Activated B cell treated with CpG ODN at 0.5 μM for 24 hours (primary cell): ENCODE measurements at regions not wholly inside any gene's neighbourhood (a gene's known extent, or its start where the extent isn't known, plus 50 kb on each side); places are given as distances from the start of the nearest gene placed in this dataset.

Source experiments
- ATAC-seq: fragments of 200-7000 bp; cut with Tn5 transposase; one replicate; pipeline ENCODE4 v1.10.0; 2021; ENCODE audit warnings: low read depth, mild to moderate bottlenecking, moderate library complexity
- CTCF ChIA-PET: fragments of 350-600 bp; sonication (Branson Sonifier 250); formaldehyde crosslinking; loops from one replicate; lab custom pipeline; 2021; ENCODE audit warnings: antibody characterized with exemption; lab: Charles Lee
- POLR2A ChIA-PET: fragments of 350-600 bp; sonication (Branson Sonifier 250); formaldehyde crosslinking; loops from one replicate; lab custom pipeline; 2021; ENCODE audit warnings: antibody characterized with exemption; lab: Charles Lee
- DNase-seq: peaks from one replicate; pipeline ENCODE4 v3.0.0; 2022
- H3K27ac Mint-ChIP-seq: one replicate; pipeline ENCODE4 v1.8.0; 2020; ENCODE audit warnings: mixed read lengths
- H3K27me3 Mint-ChIP-seq: one replicate; pipeline ENCODE4 v1.8.0; 2021; ENCODE audit warnings: mixed read lengths
- H3K36me3 Mint-ChIP-seq: one replicate; pipeline ENCODE4 v1.8.0; 2021; ENCODE audit warnings: low read depth, mixed read lengths
- H3K4me1 Mint-ChIP-seq: one replicate; pipeline ENCODE4 v1.8.0; 2021; ENCODE audit warnings: mixed read lengths
- H3K4me3 Mint-ChIP-seq: one replicate; pipeline ENCODE4 v1.8.0; 2020; ENCODE audit warnings: mild to moderate bottlenecking, mixed read lengths
- H3K9me3 Mint-ChIP-seq: one replicate; pipeline ENCODE4 v1.8.0; 2020; ENCODE audit warnings: mixed read lengths
- intact Hi-C: fragments of 100-400 bp; cut with micrococcal nuclease; formaldehyde crosslinking; loops from one replicate; pipeline ENCODE4 v1.15.1; 2024
- TF ChIP-seq, protein P1 (sequence below): fragments of 200-600 bp; IDR thresholded peaks from one replicate; pipeline ENCODE4 v1.8.0; 2022; ENCODE audit warnings: antibody characterized with exemption, mild to moderate bottlenecking

DNA sequence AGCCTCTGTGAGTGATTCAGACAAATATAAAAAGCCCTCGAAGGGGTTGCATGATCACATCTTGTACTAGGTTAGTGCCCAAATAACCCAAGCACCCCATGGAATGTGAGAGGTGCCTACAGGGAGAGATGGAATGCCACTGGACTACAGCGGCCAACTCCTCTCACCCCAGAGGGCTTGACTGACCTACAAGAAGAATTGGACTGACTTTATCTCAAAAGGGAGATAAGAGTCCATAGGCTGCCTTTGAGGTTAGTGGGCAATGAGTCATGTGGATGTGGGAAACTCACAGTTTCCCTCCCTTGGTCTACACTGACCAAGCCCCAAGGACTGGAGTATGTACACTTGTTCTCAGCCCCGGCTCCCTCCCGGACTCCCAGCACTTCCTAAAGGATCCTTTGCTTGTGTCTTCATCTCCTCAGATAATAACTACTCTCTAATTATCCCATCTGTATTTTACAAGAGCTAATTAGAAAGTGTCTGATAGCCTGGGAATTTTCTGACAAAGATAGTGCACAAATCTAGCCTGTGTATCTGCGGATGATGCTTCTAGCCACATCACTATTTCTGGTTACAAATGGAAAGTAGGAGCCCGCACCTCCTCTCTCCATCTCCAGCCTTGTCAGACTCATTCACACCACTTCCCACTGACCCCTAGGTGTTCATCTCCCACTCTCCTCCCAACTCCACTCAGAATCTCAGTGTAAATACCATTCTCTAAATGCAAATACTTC, 547.8 kb upstream of the TBL1XR1 start:
- no peak overlapping the region for H3K27ac Mint-ChIP-seq
- intact Hi-C loops = no loop called here

DNA sequence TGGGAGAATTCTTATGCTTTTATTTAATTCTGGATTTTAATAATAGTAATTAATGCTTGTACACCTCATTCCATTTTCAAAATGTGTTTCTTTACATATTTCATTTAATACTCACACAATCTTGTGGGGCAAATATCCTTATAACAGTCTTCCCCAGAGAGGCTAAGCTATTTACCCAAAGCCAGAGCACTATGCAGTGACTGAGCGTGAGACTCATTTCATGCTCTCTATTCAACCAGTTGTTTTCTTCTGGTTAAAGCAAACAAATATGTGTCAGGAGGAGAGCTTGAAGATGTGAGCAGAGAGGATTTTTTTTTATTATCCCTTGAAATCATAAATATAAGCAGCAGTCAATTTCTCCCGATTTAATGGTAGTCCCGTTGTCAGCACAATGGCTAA, 548.3 kb upstream of the TBL1XR1 start:
- POLR2A ChIA-PET = no interaction called here
- H3K27ac Mint-ChIP-seq = no peak overlapping the region
- H3K4me1 Mint-ChIP-seq = peaks cover 5% of the 10 kb centered on the region
- H3K36me3 Mint-ChIP-seq = no peaks in the 10 kb centered on the region
- ATAC-seq (no peak), DNase-seq (no peak)
- CTCF ChIA-PET = no interaction called here
- intact Hi-C loops = no loop called here
- TF ChIP-seq, protein P1, sequence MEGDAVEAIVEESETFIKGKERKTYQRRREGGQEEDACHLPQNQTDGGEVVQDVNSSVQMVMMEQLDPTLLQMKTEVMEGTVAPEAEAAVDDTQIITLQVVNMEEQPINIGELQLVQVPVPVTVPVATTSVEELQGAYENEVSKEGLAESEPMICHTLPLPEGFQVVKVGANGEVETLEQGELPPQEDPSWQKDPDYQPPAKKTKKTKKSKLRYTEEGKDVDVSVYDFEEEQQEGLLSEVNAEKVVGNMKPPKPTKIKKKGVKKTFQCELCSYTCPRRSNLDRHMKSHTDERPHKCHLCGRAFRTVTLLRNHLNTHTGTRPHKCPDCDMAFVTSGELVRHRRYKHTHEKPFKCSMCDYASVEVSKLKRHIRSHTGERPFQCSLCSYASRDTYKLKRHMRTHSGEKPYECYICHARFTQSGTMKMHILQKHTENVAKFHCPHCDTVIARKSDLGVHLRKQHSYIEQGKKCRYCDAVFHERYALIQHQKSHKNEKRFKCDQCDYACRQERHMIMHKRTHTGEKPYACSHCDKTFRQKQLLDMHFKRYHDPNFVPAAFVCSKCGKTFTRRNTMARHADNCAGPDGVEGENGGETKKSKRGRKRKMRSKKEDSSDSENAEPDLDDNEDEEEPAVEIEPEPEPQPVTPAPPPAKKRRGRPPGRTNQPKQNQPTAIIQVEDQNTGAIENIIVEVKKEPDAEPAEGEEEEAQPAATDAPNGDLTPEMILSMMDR = no peak
- H3K4me3 Mint-ChIP-seq = no peak overlapping the region
- no peaks in the 10 kb centered on the region for H3K9me3 Mint-ChIP-seq
- no peaks in the 10 kb centered on the region for H3K27me3 Mint-ChIP-seq

More for the DNA sequence above, 547.8 kb upstream of the TBL1XR1 start:
- POLR2A ChIA-PET = no interaction called here
- DNase-seq (no peak), ATAC-seq (no peak)
- Mint-ChIP-seq H3K9me3 (no peaks in the 10 kb centered on the region), H3K27me3 (no peaks in the 10 kb centered on the region), H3K36me3 (no peaks in the 10 kb centered on the region), H3K4me1 (peaks cover 5% of the 10 kb centered on the region), H3K4me3 (no peak overlapping the region)
- CTCF ChIA-PET = no interaction called here
- TF ChIP-seq, protein P1 = no peak

DNA sequence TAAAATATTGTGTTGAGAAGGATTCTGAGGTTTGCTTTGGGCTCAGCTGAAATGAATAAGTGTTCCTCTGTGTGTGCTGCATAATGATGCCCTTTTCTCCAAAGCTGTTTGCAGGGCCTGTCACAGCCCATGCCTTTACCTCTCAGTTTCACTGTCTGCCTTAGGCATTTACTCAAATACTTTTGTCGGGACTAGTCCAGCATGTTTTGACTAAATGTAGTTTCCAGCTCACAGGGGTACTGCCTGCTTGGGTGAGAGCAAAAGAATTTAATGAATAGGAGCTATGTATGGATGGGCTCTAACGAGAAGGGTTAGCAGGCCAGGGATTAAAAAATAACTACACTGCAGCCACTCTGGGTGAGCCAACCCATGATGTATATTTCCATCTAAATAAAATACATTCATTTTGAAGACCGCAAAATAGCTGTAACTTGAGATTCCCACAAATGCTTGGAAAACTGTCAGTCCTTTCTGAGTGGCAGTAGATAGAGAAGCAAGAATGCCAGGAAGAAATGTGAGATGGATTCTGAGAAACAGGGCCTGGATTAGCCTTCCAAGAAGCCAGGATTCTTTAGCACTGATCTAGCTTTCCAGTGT, 549.2 kb upstream of the TBL1XR1 start:
- peaks cover 5% of the 10 kb centered on the region for H3K4me1 Mint-ChIP-seq
- intact Hi-C loops = no loop called here
- DNase-seq = no peak
- H3K4me3 Mint-ChIP-seq = no peak overlapping the region
- TF ChIP-seq, protein P1 = no peak
- no peaks in the 10 kb centered on the region for H3K27me3 Mint-ChIP-seq
- ChIA-PET POLR2A (no interaction called here), CTCF (no interaction called here)
- ATAC-seq = no peak
- no peaks in the 10 kb centered on the region for H3K36me3 Mint-ChIP-seq
- H3K9me3 Mint-ChIP-seq = no peaks in the 10 kb centered on the region
- H3K27ac Mint-ChIP-seq = no peak overlapping the region

DNA sequence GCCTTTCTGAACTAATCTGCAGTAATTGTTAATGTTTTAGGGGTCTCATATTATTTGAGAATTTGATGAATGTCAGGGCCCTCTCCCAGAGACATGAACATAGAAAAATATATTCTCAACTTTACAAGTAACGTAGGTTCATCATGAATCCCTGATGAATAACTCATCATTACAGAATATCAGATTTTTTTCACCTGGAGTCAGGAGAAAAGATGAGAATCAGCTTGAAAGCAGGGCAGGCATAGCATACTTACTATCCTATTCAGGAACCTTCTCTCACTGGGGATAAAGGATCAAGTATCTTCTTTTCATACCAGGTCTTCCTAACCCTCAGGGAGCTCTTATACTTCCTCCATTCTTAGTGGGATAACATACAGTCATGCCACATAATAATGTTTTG, 552.6 kb upstream of the TBL1XR1 start:
- H3K36me3 Mint-ChIP-seq = no peaks in the 10 kb centered on the region
- no peak overlapping the region for H3K27ac Mint-ChIP-seq
- H3K27me3 Mint-ChIP-seq = no peaks in the 10 kb centered on the region
- intact Hi-C loops = no loop called here
- CTCF ChIA-PET = no interaction called here
- TF ChIP-seq, protein P1 = no peak
- no peak overlapping the region for H3K4me3 Mint-ChIP-seq
- DNase-seq = no peak
- no peak for ATAC-seq
- POLR2A ChIA-PET = interaction anchor here (0.7 kb wide), 1 partner anchor 746 kb away, joined by 3 read pairs; no protein-coding TSS in a partner anchor
- no peaks in the 10 kb centered on the region for H3K4me1 Mint-ChIP-seq
- H3K9me3 Mint-ChIP-seq = no peaks in the 10 kb centered on the region

DNA sequence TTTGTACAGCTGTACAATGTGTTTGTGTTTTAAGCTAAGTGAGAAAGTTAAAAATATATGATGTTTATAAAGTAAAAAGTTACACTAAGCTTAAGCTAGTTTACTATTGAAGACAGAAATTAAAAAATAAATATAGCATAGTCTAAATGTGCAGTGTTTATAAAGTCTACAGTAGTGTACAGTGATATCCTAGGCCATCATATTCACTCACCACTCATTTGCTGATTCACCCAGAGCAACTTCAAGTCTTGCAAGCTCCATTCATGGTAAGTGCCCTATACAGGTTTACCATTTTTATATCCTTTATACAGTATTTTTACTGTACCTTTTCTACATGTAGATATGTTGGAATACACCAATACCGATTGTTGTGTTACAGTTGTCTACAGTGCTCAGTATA, 553.2 kb upstream of the TBL1XR1 start:
- H3K4me3 Mint-ChIP-seq = no peak overlapping the region
- H3K27ac Mint-ChIP-seq = no peak overlapping the region
- no peak for DNase-seq
- H3K36me3 Mint-ChIP-seq = no peaks in the 10 kb centered on the region
- intact Hi-C loops = no loop called here
- no peak for ATAC-seq
- H3K4me1 Mint-ChIP-seq = no peaks in the 10 kb centered on the region
- no peaks in the 10 kb centered on the region for H3K9me3 Mint-ChIP-seq
- TF ChIP-seq, protein P1 = no peak
- ChIA-PET POLR2A (no interaction called here), CTCF (no interaction called here)
- H3K27me3 Mint-ChIP-seq = no peaks in the 10 kb centered on the region
